Panc1 (cell line): ENCODE measurements at regions not wholly inside any gene's neighbourhood (a gene's known extent, or its start where the extent isn't known, plus 50 kb on each side); places are given as distances from the start of the nearest gene placed in this dataset.

Source experiments
- ATAC-seq: fragments of 200-7000 bp; cut with Tn5 transposase; 2 replicates; pipeline ENCODE4 v1.9.1; 2020; ENCODE audit warnings: mild to moderate bottlenecking, moderate library complexity
- BruUV-seq: library from RNA; stranded (reverse); fragments of 400-500 nt; replicated peaks from 2 replicates; lab custom pipeline; 2021; lab: Mats Ljungman, UMichigan
- CTCF ChIA-PET: fragments of 300-600 bp; sonication (Branson Sonifier 250); formaldehyde crosslinking; loops from one replicate; lab custom pipeline; 2022; ENCODE audit warnings: antibody characterized with exemption; lab: Charles Lee
- POLR2A ChIA-PET: fragments of 300-600 bp; sonication (Branson Sonifier 250); formaldehyde crosslinking; loops from one replicate; lab custom pipeline; 2022; ENCODE audit warnings: antibody characterized with exemption; lab: Charles Lee
- DNase-seq: peaks from one replicate; pipeline ENCODE4 v3.0.0-alpha.2; 2010; ENCODE audit warnings: low read depth, low spot score
- H3K27ac ChIP-seq: 2 replicates; pipeline ENCODE4 v1.5.1; 2011; ENCODE audit warnings: mild to moderate bottlenecking, low read length, inconsistent platforms
- H3K27me3 ChIP-seq: fragments of 200-500 bp; sonication (Bioruptor generic); 2 replicates; pipeline ENCODE4 v1.6.0; 2014; ENCODE audit warnings: low read length, inconsistent platforms; ENCODE audit not compliant: control insufficient read depth, insufficient read depth
- H3K36me3 ChIP-seq: fragments of 200-500 bp; sonication (Bioruptor generic); 2 replicates; pipeline ENCODE4 v1.5.1; 2014; ENCODE audit warnings: inconsistent platforms, mild to moderate bottlenecking, low read length, moderate library complexity; ENCODE audit not compliant: control insufficient read depth, insufficient read depth
- H3K4me1 ChIP-seq: 2 replicates; pipeline ENCODE4 v1.5.1; 2011; ENCODE audit warnings: inconsistent platforms, mild to moderate bottlenecking, low read length, moderate library complexity; ENCODE audit not compliant: control insufficient read depth, insufficient read depth
- H3K4me3 ChIP-seq, 2 experiments: 2 replicates each; pipeline ENCODE4 v1.5.1; 2011 to 2012; ENCODE audit warnings: low read depth in 2 of 2, low read length in 2 of 2, mild to moderate bottlenecking in 2 of 2, inconsistent platforms in 1 of 2, moderate library complexity in 1 of 2
- H3K9me3 ChIP-seq: fragments of 200-500 bp; sonication (Bioruptor generic); 2 replicates; pipeline ENCODE4 v1.5.1; 2014; ENCODE audit warnings: low read depth, mild to moderate bottlenecking, inconsistent platforms, low read length, moderate library complexity; ENCODE audit not compliant: control insufficient read depth, insufficient read depth
- POLR2AphosphoS5 ChIP-seq: IDR thresholded peaks from 2 replicates; pipeline ENCODE4 v1.6.1; 2012; ENCODE audit warnings: mild to moderate bottlenecking, low read depth, low read length, moderate library complexity
- SIN3A ChIP-seq: IDR thresholded peaks from 2 replicates; pipeline ENCODE4 v1.6.1; 2012; ENCODE audit warnings: low read depth, mild to moderate bottlenecking, low read length, moderate library complexity, borderline replicate concordance; ENCODE audit not compliant: insufficient read depth
- TCF7L2 ChIP-seq: IDR thresholded peaks from 2 replicates; pipeline ENCODE4 v1.6.1; 2011; ENCODE audit warnings: mild to moderate bottlenecking, low read depth, low read length, inconsistent platforms
- in situ Hi-C: cut with HindIII; loops from 2 replicates; pipeline ENCODE4 v1.10.0; 2016; ENCODE audit warnings: low sequenced_read_pairs, low pct_unique_long_range_greater_than_20kb
- intact Hi-C: fragments of 100-400 bp; cut with micrococcal nuclease; formaldehyde crosslinking; loops from one replicate; pipeline ENCODE4 v1.10.0; 2022; ENCODE audit not compliant: unreplicated experiment
- TF ChIP-seq, protein P1 (sequence below), 2 experiments: IDR thresholded peaks; 2 replicates each; pipeline ENCODE4 v1.6.1; 2011 to 2012; ENCODE audit warnings: low read depth in 2 of 2, control low read depth in 1 of 2, low read length in 1 of 2, mild to moderate bottlenecking in 1 of 2, moderate library complexity in 1 of 2; ENCODE audit not compliant: insufficient read depth in 1 of 2
- TF ChIP-seq, protein P2 (sequence below): fragments of 450-650 bp; IDR thresholded peaks from 2 replicates; pipeline ENCODE4 v1.5.1; 2017; ENCODE audit warnings: mild to moderate bottlenecking

DNA sequence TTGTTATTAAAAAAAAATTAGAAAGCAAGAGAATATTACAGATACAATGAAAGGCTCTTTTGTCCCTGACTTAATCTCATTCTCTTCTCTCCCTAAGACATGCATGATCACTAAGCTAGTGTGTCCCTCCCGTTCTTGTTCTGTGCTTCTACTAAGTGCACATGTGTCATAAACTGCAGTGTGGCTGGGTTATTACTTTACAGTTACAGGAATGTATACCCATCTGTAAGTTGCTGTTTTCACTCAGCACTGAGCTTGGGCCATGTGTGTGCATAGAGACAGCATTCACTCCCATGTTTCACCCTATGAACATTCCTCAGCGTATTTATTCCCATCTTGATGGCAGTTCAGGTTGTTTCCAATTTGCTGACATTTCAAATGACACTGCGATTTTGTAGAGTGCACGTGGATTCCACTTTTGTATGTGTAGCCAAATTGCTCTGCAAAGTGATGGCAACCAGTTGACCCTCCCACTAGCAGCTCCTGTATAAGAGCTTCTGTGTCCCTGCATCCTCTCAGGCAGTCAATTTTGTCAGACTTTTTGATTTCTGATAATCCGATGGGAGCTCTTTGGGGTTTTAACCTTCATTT, 145.8 kb upstream of the UBE2E1 start:
- BruUV-seq, result no TSS peak
- Histone ChIP-seq H3K36me3 (no peaks in the 10 kb centered on the region), H3K27ac (peak overlapping the region; percentile 79; the same call in 1 of the 2 replicates), H3K27me3 (no peaks in the 10 kb centered on the region), H3K4me1 (peaks cover 9% of the 10 kb centered on the region; the same call in 1 of the 2 replicates), H3K4me3 (no peak overlapping the region), H3K9me3 (peaks cover 4% of the 10 kb centered on the region; the same call in 1 of the 2 replicates)
- POLR2A ChIA-PET, result no interaction called here
- CTCF ChIA-PET, result no interaction called here
- ATAC-seq, result peak; percentile 58; the same call in 1 of the 2 replicates
- intact Hi-C loops (loop anchor here (10.0 kb wide), 1 partner anchor 145 kb away; the partner anchor contains the start of gene UBE2E1), in situ Hi-C loops (no loop called here)
- DNase-seq, result no peak
- TF ChIP-seq SIN3A, result no peak
- TF ChIP-seq, protein P1, sequence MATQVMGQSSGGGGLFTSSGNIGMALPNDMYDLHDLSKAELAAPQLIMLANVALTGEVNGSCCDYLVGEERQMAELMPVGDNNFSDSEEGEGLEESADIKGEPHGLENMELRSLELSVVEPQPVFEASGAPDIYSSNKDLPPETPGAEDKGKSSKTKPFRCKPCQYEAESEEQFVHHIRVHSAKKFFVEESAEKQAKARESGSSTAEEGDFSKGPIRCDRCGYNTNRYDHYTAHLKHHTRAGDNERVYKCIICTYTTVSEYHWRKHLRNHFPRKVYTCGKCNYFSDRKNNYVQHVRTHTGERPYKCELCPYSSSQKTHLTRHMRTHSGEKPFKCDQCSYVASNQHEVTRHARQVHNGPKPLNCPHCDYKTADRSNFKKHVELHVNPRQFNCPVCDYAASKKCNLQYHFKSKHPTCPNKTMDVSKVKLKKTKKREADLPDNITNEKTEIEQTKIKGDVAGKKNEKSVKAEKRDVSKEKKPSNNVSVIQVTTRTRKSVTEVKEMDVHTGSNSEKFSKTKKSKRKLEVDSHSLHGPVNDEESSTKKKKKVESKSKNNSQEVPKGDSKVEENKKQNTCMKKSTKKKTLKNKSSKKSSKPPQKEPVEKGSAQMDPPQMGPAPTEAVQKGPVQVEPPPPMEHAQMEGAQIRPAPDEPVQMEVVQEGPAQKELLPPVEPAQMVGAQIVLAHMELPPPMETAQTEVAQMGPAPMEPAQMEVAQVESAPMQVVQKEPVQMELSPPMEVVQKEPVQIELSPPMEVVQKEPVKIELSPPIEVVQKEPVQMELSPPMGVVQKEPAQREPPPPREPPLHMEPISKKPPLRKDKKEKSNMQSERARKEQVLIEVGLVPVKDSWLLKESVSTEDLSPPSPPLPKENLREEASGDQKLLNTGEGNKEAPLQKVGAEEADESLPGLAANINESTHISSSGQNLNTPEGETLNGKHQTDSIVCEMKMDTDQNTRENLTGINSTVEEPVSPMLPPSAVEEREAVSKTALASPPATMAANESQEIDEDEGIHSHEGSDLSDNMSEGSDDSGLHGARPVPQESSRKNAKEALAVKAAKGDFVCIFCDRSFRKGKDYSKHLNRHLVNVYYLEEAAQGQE (IDR thresholded peaks at IDR 0.05; ENCODE audit: insufficient read depth in 1 of 2, low read depth in 2 of 2, low read length in 1 of 2), result no peak

DNA sequence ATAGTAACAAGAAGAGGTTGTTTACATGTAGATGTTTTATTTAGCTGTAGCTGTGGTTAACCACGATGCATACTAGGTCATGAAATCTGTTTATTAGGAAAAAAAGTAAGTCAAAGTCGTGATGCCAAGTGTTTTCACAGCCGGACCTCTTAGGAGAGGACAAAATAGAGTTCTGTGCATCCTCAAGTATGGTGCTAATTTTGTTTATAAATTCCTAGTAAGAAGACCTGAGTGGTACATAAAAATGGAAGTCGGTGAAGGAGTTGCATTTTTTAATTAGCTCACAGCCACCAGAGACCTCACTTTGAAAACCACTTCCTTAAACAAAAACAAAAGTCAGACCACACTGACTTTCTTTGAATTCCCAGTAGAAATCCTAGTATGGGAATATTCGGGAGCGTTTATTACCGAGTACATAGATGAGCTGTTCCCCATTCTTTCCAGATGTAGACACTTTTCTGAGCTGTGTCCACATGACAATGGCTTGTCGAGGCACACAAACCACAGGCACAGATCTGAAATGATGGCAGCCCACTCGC, 143.6 kb upstream of the UBE2E1 start:
- no peaks in the 10 kb centered on the region; the same call in 1 of the 2 replicates for H3K9me3 ChIP-seq
- TF ChIP-seq SIN3A (no peak), POLR2AphosphoS5 (no peak), TCF7L2 (no peak)
- TF ChIP-seq, protein P1 (IDR thresholded peaks at IDR 0.05; ENCODE audit: insufficient read depth in 1 of 2, low read depth in 2 of 2, low read length in 1 of 2), result no peak
- TF ChIP-seq, protein P2, sequence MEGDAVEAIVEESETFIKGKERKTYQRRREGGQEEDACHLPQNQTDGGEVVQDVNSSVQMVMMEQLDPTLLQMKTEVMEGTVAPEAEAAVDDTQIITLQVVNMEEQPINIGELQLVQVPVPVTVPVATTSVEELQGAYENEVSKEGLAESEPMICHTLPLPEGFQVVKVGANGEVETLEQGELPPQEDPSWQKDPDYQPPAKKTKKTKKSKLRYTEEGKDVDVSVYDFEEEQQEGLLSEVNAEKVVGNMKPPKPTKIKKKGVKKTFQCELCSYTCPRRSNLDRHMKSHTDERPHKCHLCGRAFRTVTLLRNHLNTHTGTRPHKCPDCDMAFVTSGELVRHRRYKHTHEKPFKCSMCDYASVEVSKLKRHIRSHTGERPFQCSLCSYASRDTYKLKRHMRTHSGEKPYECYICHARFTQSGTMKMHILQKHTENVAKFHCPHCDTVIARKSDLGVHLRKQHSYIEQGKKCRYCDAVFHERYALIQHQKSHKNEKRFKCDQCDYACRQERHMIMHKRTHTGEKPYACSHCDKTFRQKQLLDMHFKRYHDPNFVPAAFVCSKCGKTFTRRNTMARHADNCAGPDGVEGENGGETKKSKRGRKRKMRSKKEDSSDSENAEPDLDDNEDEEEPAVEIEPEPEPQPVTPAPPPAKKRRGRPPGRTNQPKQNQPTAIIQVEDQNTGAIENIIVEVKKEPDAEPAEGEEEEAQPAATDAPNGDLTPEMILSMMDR, result no peak
- H3K27me3 ChIP-seq, result no peaks in the 10 kb centered on the region
- no peak for DNase-seq
- ChIA-PET POLR2A (no interaction called here), CTCF (no interaction called here)
- ATAC-seq, result no peak
- no TSS peak for BruUV-seq
- H3K36me3 ChIP-seq, result no peaks in the 10 kb centered on the region
- H3K4me3 ChIP-seq, result no peak overlapping the region
- H3K4me1 ChIP-seq, result peaks cover 12% of the 10 kb centered on the region
- H3K27ac ChIP-seq, result peak overlapping the region; percentile 57; the same call in 1 of the 2 replicates
- in situ Hi-C loops (no loop called here), intact Hi-C loops (loop anchor here (10.0 kb wide), 1 partner anchor 143 kb away; the partner anchor contains the start of gene UBE2E1)
